Mucosa of descending colon (tissue), 3 donors: ENCODE measurements at regions not wholly inside any gene's neighbourhood (a gene's known extent, or its start where the extent isn't known, plus 50 kb on each side); places are given as distances from the start of the nearest gene placed in this dataset.

Source experiments
- ATAC-seq: fragments of 200-7000 bp; cut with Tn5 transposase; one replicate; pipeline ENCODE4 v1.9.1; 2020; ENCODE audit warnings: mild to moderate bottlenecking, moderate library complexity
- DNase-seq, 3 donors: peaks; one replicate each; pipeline ENCODE4 v3.0.0-alpha.2; 2020
- H3K36me3 ChIP-seq: fragments of 200-600 bp; one replicate; pipeline ENCODE4 v1.8.0; 2021; ENCODE audit warnings: low read depth, mild to moderate bottlenecking
- H3K4me1 ChIP-seq: fragments of 200-600 bp; one replicate; pipeline ENCODE4 v1.8.0; 2021; ENCODE audit warnings: low read depth, mild to moderate bottlenecking
- H3K4me3 ChIP-seq: fragments of 200-600 bp; one replicate; pipeline ENCODE4 v1.8.0; 2021; ENCODE audit warnings: mild to moderate bottlenecking
- H3K9me3 ChIP-seq: fragments of 200-600 bp; one replicate; pipeline ENCODE4 v1.8.0; 2021; ENCODE audit warnings: mild to moderate bottlenecking
- CTCF ChIP-seq: fragments of 200-600 bp; IDR thresholded peaks from one replicate; pipeline ENCODE4 v1.8.0; 2022; ENCODE audit warnings: antibody characterized with exemption, mild to moderate bottlenecking
- intact Hi-C, 2 donors: fragments of 100-400 bp; cut with DNase I in 1 of 2; cut with micrococcal nuclease in 1 of 2; formaldehyde crosslinking; loops; one replicate each; pipeline versions ENCODE4 v1.11.0 to v1.11.1; 2022; cut with DNase I, micrococcal nuclease
- donor health status: DM: no; HTN: no; CAD: no; lungs with moderate emphysema.
- donor health status: DM: no; HTN: no; CAD: no.
- donor health status: DM: no; HTN: yes; CAD: no.

- no peak overlapping the region for H3K4me3 ChIP-seq
- no peak for TF ChIP-seq CTCF
- ATAC-seq = no peak
- no peaks in the 10 kb centered on the region for H3K36me3 ChIP-seq
- peaks cover 5% of the 10 kb centered on the region for H3K4me1 ChIP-seq
- H3K9me3 ChIP-seq = no peaks in the 10 kb centered on the region
- no peak for DNase-seq
- intact Hi-C loops = no loop called here
Measured at GRCh38 chr7:98548971-98549370, 68.1 kb upstream of the NPTX2 start.

- H3K4me3 ChIP-seq = no peak overlapping the region
- peaks cover 5% of the 10 kb centered on the region for H3K4me1 ChIP-seq
- intact Hi-C loops = no loop called here
- no peaks in the 10 kb centered on the region for H3K9me3 ChIP-seq
- no peaks in the 10 kb centered on the region for H3K36me3 ChIP-seq
- no peak for ATAC-seq
- DNase-seq = no peak
- no peak for TF ChIP-seq CTCF
Measured at GRCh38 chr7:98548370-98548769, 68.7 kb upstream of the NPTX2 start.

- Histone ChIP-seq H3K4me3 (no peak overlapping the region), H3K4me1 (no peaks in the 10 kb centered on the region), H3K36me3 (no peaks in the 10 kb centered on the region), H3K9me3 (no peaks in the 10 kb centered on the region)
- intact Hi-C loops = no loop called here
- TF ChIP-seq CTCF = no peak
- ATAC-seq = no peak
- no peak for DNase-seq
Measured at GRCh38 chr7:98541101-98541500, 76.0 kb upstream of the NPTX2 start.

- ATAC-seq = no peak
- no peak for TF ChIP-seq CTCF
- intact Hi-C loops = no loop called here
Measured at GRCh38 chr7:98539865-98540264, 77.2 kb upstream of the NPTX2 start.

GRCh38 chr7:98536803-98537202 lies 80.3 kb upstream of the NPTX2 start:
- intact Hi-C loops = no loop called here
- ATAC-seq (no peak), DNase-seq (no peak)
- no peak for TF ChIP-seq CTCF
- H3K9me3 ChIP-seq = no peaks in the 10 kb centered on the region
- no peaks in the 10 kb centered on the region for H3K36me3 ChIP-seq
- no peaks in the 10 kb centered on the region for H3K4me1 ChIP-seq
- H3K4me3 ChIP-seq = no peak overlapping the region

More at GRCh38 chr7:98539865-98540264, 77.2 kb upstream of the NPTX2 start:
- H3K4me1 ChIP-seq = no peaks in the 10 kb centered on the region
- H3K9me3 ChIP-seq = no peaks in the 10 kb centered on the region
- no peak for DNase-seq
- no peak overlapping the region for H3K4me3 ChIP-seq
- no peaks in the 10 kb centered on the region for H3K36me3 ChIP-seq

GRCh38 chr7:98534493-98534892 lies 82.6 kb upstream of the NPTX2 start:
- Histone ChIP-seq H3K9me3 (no peaks in the 10 kb centered on the region), H3K4me1 (no peaks in the 10 kb centered on the region), H3K36me3 (no peaks in the 10 kb centered on the region), H3K4me3 (no peak overlapping the region)
- no peak for ATAC-seq
- no peak for TF ChIP-seq CTCF
- intact Hi-C loops = no loop called here
- DNase-seq = no peak
